ENCODE measurements at regions not wholly inside any gene's neighbourhood (a gene's known extent, or its start where the extent isn't known, plus 50 kb on each side); places are given as distances from the start of the nearest gene placed in this dataset.

- TF ChIP-seq EZH2phosphoT487 (IDR thresholded peaks at IDR 0.05; ENCODE audit: borderline replicate concordance, low read depth, low read length) (no peak), CTCF (conservative IDR thresholded peaks at IDR 0.05; ENCODE audit: low read length) (no peak)
Measured at GRCh38 chrX:111035256-111035655, 60.7 kb upstream of the PAK3 start.
